ENCODE measurements at regions not wholly inside any gene's neighbourhood (a gene's known extent, or its start where the extent isn't known, plus 50 kb on each side); places are given as distances from the start of the nearest gene placed in this dataset.
"Not testable (repeated sequence)": the region's sequence is repeated elsewhere in the genome, so short reads cannot be mapped to it uniquely, and the experiment has no call there.

DNA sequence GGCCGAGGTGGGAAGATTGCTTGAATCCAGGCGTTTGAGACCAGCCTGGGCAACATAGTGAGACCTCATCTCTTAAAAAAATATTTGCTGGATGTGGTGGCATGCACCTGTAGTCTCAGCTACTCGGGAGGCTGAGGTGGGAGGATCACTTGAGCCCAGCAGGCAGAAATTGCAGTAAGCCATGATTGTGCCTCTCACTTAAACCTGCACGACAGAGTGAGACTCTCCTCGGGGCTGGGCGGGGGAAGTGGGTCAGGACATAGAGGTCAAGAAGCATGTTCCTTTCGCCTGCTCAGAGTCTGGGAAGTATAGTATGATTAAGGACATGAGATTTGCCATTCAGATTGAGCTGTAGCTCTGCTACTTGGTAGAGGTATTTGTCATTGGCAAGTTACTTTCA lies 52.3 kb downstream of the SEPTIN7 start:
- DNase-seq = not testable (repeated sequence)

DNA sequence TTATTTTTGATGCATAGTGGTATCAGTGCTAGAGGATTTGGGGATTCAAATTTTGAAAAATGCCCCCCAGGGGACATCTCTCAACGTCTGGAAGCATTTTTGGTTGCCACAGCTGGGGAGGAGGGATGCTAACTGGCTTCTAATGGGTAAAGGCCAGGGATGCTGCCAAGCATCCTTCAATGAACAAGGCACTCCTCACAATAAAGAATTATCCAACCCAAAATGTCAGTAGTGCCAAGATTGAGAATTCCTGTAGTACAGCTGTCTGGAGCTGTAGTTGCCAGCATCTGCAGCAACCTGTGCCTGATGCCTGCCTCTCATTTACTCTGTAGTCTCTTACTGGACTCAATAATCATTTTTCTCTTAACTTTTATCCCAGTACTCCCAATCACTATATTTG lies 53.5 kb downstream of the SEPTIN7 start:
- DNase-seq = no peak

DNA sequence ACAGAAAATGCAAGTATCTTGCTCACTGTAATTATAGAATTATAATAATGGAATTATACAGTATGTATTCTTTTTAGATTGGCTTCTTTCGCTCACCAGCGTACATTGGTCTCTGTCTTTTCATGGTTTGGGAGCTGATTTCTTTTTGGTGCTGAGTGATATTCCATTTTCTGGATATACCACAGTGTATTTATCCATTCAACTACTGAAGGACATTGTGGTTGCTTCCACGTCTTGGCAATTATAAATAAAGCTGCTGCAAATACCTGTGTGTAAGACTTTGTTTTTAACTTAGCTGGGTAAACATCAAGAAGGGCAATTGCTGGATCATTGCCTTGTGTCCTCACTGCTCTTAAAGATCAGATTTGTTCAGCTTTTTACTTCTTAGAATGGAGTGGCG lies 55.3 kb downstream of the SEPTIN7 start:
- DNase-seq = no peak

DNA sequence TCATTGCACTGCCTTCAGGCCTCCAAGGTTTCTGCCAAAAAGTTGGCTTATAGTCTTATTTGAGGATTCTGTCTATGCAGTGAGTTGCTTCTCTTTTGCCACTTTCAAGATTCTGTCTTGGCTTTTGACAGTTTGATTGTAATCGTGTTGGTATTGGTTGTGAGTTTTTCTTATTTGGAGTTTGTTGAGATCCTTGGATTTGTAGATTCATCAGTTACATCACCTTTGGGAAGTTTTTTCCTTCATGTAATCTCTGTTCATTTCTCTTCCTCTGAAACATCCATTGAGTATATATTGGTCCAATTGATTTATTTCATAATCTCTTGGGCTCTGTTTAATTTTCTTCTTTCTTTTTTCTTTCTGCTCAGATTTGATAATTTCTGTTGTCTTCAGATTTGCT lies 59.8 kb downstream of the SEPTIN7 start:
- DNase-seq = no peak

DNA sequence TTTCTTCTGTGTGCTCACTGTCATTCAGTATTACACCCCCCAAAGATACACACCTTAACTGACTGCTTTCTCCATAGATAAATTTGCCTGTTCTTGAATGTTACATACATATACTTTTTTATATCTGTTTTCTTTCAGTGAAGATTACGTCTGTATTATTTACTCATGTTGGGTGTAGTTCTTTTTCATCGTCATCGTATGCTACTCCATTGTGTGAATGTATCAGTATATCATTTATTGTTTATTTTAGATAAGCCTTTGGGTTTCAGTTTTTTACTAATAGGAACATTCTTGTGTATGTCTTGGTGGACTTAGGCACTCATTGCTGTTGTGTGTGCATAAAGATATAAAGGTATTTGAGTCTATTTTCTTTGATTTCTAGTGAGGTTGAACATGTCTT lies 64.4 kb downstream of the SEPTIN7 start:
- no peak for DNase-seq

DNA sequence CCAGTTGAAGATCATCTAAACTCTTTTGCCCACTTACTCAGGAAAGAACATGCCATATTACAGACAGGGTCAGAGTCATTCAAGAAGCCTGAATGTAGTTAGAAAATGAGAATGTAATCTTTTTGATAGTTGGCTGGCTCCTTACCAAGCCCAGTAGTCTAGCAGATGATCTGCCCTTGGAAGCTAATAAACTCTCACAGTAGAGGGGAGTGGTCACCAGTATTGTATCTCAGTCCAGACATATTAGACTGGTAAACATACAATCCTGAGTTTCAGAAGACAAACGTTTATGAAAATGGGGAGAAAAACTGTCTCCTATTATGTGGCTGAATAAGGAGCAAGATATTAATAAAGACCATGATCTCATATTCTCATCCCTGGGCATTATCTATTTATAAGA lies 65.3 kb downstream of the SEPTIN7 start:
- DNase-seq = no peak

DNA sequence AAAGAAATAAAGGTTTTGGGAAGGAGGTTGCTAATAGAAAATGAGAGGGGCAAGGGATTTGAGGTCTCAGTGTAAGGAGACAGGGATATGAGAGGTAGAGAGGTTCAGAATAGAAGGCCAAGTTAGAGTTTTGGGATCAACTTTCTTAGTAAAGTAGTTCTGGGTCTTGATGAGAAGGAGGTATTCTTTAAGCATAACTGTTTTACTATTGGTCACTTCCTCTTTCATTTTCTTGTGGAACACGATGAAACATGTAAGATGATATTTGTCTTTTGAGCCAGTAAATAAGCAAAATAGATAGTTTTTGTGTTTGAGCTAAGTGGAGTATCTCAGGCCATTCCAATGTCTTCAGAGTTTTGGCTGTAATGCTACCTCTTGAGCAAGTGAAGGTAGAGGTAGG lies 68.3 kb downstream of the SEPTIN7 start:
- DNase-seq = not testable (repeated sequence)

DNA sequence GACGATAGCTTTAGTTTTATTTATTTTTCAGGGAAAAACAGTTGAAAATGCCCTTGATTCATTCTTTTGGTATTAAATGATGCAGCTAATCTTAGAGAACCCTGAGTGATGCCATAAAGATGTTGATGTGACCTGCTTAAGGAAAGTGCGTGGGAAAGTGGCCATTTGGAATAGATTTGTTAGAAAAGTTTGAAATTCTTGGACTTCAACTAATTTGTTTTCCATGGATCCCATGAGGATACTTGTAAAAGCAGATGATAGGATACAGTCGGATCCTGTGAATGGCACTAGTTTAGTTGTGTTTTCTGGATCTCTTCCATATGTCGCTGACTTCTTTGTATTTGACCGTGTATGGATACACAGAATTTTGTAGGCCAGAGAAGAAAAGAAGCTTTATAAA lies 69.0 kb downstream of the SEPTIN7 start:
- DNase-seq = peak; percentile 23

DNA sequence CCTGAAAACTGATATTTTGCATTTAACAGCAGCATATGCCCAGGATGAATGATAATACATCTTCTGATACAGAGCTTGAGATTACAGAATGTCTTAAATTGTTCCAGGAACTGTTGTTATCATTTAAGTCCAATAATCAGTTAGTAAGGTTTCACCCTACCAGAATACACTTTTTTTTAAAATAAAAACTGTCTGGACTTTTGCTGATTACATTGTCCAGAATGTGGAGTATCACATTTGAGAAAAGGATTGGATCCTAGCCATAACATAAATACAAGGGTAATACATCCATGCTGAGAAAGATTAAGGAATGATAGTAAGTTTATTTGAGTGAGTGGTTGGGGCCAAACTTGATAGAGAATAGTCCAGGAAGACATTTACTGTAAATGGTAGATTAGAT lies 71.0 kb downstream of the SEPTIN7 start:
- no peak for DNase-seq

DNA sequence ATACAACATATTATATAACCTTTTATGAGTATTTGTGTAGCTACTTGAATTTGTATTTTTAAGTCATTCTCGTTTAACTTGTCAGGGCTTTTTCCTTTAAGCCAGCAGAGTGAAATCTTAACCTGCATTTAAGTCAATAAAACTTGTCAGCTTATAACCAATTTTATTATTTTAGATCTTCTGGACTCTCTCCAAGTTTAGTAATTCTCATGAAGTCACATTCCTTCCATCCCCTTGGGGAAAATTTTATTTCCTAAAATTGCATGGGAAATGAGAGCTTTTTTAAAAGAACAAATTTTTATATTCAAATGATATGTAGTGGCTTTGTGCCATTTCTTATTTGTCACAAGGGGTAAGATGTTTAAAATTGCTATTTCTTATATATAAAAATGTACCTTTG lies 74.0 kb downstream of the SEPTIN7 start:
- no peak for DNase-seq

DNA sequence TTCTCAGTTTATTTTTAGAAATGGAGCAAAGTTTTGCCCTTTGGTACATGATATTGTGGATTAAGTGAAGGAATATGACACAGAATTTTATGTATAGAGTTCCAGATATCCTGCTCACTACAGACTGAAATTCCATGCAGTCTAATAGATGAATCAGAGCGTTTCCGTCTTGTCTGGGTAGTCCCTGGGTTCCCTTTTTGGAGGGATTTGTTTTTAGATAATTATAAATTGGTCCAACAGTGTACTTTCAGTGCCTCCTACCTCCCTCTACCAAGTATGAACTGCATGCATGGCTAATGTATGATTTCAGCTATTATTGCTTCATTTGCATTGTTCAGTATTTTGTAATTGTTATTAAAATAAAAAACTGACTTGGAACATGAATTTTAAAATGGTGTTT lies 74.4 kb downstream of the SEPTIN7 start:
- no peak for DNase-seq

DNA sequence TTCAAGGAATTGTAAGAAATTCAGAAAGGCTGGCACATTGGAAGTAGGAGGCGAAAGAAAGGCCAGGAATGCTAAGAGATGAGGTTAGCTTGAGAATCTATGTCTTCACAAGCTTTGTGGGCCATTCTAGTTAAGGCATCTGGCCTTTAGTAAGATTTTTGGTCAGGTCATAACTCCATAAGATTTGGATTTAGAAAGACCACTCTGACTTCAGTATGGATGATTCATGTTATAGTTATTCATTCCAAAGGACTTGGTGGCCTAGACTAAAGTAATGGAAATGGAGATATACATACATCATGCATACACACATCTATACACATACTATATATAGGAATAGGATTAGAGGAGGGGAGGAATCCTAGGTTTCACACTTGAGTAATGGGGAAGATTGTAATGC lies 77.5 kb downstream of the SEPTIN7 start:
- no peak for DNase-seq

DNA sequence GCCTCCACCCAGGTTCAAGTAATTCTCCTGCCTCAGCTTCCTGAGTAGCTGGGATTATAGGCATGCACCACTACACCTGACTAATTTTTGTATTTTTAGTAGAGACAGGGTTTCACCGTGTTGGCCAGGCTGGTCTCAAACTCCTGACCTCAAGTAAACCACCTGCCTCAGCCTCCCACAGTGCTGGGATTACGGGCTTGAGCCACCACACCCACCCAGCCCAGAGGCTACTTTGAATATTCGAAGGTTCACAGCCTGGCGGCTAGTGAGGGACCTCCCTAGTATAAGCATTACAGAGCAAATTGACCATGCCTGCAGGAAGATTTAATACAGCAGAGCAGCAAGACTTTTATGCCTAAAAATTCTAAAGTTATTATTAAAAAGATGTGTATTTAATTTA lies 86.6 kb downstream of the SEPTIN7 start:
- not testable (repeated sequence) for DNase-seq

DNA sequence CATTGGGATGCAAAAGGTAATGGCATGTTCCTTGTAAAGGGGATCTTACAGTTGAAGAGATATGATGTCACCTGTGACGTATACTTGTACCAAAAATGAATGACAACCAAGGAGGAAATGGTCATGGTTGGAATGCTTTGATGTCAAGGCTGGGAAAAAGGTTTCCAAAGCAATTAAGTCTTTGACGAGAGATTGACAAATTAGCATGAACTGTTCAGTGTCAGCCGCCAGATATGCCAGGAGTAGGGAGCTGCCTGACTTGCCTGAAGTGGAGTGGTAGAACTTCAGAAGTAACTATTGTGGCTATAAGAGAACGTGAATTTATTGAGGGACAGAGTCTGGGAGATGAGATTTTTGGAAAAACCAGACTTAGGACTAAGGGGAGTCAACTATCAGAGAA lies 88.1 kb downstream of the SEPTIN7 start:
- no peak for DNase-seq

DNA sequence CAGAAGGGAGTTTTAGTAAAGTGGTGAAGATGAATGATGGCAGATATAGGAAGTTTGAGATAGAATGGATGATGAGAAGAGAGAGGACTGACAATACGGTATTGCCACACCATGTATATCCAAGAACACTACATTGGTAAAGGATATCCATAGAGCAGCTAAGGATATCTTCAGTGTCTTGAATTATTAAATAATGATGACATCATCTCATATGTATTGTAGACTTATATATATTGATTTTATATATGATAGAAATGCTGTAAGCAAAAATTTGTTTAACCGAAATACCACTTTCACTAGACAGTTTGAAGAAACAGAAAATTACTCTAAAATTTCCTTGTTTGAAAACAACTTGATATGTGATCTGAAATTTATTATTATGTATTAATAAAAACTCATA lies 89.0 kb downstream of the SEPTIN7 start:
- DNase-seq = no peak

DNA sequence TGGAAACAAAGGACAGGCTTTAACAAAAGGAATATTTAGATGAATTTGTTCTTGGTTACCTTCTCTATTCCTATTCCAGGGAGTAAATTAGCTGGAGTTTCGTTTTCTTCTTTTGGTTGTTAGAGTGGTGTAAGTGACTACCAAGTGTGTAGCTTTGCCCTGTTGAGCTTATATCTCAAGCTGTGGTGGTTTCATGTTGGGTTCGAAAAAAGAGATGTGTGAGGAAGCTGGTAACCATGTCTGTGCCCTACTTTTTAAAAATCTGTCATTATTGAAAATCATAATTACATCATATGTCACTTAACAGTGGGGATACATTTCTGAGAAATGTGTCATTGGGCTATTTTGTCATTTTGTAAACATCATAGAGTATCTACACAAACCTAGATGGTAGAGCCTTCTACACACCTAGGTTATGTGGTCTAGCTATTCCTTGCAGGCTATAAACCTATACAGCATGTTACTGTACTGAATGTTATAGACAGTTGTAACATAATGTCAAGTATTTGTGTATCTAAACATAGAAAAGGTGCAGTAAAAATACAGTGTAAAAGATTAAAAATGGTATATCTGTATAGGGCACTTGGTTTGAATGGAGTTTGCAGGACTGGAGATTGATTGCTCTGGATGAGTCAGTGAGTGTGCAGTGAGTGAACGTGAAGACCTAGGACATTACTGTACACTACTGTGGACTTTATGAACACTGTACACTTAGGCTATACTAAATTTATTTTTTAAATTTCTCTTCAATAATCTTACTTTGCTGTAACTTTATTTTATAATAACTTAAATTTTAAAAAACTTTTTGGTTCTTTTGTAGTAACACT lies 90.4 kb downstream of the SEPTIN7 start:
- no peak for DNase-seq

DNA sequence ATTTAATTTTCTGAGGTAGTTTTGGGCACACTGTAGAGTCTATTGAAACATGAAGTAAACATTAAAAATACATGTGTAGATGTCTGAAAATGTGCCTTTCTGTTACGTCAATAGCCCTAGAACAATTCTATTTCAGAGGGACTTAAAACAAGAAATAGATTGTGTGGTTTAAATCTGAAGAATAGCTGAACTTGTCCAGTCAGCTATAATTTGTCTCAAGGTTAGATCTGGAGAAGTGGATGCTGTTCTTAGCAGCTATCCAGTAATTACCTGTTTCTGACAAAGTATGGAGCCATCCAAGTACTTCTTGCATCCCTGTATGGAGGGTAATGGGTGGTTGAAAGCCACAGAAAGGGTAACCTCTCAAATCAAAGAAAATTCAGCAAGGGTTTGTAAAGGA lies 92.8 kb downstream of the SEPTIN7 start:
- no peak for DNase-seq

DNA sequence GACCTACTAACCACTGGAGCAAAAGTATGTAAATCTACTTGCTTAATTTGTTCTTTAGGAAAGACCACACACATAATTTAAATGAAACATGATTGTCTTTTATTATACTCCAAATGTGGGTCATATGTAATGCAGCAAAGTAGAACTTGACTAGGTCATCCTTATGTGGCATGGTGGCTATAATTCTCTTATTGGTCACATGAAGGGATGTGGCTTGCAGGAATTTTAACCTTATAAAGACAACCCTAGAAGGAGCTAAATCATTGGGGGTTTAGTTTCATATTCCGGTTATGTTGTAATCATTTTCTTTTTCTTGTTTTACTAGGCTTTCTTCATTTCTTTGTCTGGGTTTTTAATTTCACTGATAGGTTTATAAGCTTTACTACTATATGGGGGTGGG lies 93.9 kb downstream of the SEPTIN7 start:
- no peak for DNase-seq

DNA sequence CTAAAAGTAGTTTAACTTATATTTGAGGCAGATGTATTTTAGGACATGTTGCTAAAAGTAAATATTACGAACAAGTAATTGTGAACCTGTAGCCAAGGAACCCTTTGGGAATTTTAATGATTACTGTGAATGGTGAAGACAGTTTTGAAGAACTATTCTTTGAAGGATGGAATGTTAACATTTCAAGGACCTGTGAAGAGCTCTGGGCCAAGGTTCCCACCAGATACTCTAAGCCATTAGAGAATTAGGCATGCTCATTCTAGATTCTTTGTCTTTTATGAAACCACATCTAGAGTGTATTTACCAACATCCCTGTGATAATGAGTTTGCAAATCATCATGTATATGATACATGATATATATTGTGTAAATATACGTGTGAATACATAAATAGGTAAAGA lies 99.8 kb downstream of the SEPTIN7 start:
- DNase-seq = no peak

DNA sequence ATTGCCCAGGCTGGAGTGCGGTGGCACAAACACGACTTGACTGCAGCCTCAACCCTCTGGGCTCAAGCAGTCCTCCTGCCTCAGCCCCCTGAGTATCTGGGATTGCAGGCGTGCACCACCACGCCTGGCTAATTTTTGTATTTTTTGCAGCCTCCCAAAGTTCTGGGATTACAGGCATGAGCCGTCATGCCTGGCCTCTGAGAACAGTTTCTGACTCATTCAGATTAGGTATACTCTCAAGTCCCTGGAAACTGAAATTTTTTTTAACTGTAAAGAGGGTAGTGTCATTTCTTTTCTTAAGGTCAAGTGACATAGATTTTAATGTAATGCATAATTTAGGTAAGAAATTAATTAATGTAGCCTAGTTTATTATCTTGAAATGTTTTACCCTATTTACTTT lies 104.7 kb downstream of the SEPTIN7 start:
- DNase-seq = no peak

DNA sequence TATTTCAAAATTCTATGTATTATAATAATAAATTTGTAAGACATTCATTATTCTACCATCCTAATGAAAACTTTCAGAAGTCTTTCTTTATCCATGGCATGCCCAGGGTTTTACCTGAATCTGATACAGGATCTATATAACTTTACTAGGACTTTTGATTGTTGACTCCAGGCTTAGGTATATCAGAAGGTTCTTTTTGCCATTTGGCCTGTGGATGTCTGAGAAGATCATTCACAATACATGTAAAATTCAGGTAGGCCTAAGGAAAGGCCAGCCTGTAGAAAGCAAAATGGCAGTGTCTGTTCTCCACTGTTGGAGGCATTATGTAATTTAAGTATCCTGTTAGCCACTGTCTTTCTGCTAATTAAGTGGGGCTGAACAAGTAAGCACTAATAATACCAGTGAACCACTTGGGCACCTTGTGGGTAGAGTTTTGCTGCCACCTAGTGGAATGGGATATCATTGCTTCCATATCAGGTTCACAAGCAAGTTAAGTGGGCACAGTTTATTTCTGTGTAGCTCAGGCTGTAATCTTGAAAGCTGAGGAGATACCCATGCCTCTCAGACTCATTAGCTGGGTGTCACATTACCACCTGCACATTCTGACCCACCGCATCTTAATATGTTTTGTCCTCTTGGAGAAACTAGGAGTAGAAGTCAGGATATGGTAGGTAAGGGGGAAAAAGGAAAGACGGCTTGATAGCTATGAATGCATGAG lies 105.5 kb downstream of the SEPTIN7 start:
- DNase-seq = peak; percentile 81

DNA sequence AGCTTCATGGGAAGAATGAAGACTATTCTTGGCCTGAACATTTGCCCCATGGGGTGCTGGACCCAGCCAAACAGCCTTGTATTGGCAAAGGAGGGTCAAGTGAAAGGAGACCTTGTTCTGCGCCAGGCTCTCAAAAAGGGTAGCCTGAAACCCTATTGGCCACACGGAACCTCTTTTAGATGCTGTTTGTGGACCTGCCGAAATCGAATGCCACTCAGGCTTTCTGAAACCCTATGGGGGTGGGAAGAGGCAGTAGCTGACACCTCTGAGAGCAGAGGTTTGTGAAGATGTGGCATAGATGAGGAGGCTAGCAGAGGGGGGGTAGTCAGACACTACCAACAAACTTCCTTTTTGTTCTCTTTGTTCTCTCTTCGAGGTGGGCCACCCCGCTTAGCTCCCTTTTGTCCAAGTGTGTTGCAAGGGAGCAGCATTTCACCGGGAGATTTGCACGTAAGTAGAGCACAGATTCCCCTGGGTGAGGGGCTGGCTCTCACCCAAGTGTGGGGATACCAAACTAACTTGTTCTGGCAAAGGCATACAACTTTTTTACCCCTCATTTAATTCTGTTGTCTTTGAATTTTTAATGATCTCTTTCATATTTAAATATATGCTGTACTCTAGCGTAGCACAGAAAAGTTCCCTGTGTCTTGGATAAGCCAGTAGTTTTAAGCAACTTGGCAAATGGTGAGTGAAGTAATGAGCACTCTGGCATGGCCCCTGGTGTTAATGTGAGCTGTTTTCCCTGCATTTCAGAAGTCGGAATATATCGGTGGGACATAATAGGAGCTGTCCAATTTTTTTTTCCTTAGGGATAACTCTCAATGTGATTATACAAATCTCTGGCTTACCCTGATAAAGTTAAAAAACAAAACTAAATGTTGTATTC lies 107.7 kb downstream of the SEPTIN7 start:
- DNase-seq = no peak

DNA sequence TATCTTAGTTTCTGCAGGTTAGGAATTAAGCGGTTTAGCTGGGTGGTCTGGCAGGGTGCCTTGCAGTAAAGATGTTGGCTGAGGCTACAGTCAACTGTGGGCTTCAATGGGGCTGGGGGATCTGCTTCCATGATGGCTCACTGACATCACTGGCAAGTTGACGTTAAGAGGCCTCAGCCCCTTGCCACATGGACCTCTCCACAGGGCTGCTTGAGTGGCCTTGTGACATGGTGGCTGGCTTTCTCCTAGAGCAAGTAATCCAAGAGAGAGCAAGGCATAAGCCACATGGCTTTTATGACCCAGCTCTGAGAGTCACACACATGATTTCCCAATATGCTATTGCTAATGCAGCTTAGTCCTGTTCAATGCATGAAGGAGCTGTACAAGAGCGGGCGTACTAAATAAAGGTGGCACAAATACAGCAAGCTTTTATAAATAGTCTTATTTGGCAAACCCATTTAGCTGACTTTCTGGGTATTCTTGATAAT lies 109.1 kb downstream of the SEPTIN7 start:
- DNase-seq = no peak
